Brain microvascular endothelial cell (primary cell): ENCODE measurements at regions not wholly inside any gene's neighbourhood (a gene's known extent, or its start where the extent isn't known, plus 50 kb on each side); places are given as distances from the start of the nearest gene placed in this dataset.

Experiments
- DNase-seq: peaks from one replicate; pipeline ENCODE4 v3.0.0-alpha.2; 2020
- H3K27ac ChIP-seq: fragments of 250-450 bp; sonication (Bioruptor Pico); 2 replicates; pipeline ENCODE4 v1.5.1; 2020; ENCODE audit warnings: mild to moderate bottlenecking, moderate library complexity
- H3K27me3 ChIP-seq: fragments of 250-450 bp; sonication (Bioruptor Pico); replicated peaks from 2 replicates; pipeline ENCODE4 v1.5.1; 2020; ENCODE audit warnings: mild to moderate bottlenecking
- H3K36me3 ChIP-seq: fragments of 250-450 bp; sonication (Bioruptor Pico); replicated peaks from 2 replicates; pipeline ENCODE4 v1.5.1; 2020; ENCODE audit warnings: mild to moderate bottlenecking
- H3K4me3 ChIP-seq: 2 replicates; pipeline ENCODE4 v1.5.1; 2011; ENCODE audit warnings: low read depth, mild to moderate bottlenecking, control low read depth, low read length, moderate library complexity
- in situ Hi-C: cut with HindIII; loops from 2 replicates; pipeline ENCODE4 v1.10.0; 2017; ENCODE audit warnings: low sequenced_read_pairs, low pct_ligation_motif_present
- TF ChIP-seq, protein P1 (sequence below): IDR thresholded peaks from 2 replicates; pipeline ENCODE4 v1.5.1; 2011; ENCODE audit warnings: low read depth, mild to moderate bottlenecking, moderate library complexity, low read length, control low read depth, inconsistent platforms; ENCODE audit errors: missing control alignments

DNA sequence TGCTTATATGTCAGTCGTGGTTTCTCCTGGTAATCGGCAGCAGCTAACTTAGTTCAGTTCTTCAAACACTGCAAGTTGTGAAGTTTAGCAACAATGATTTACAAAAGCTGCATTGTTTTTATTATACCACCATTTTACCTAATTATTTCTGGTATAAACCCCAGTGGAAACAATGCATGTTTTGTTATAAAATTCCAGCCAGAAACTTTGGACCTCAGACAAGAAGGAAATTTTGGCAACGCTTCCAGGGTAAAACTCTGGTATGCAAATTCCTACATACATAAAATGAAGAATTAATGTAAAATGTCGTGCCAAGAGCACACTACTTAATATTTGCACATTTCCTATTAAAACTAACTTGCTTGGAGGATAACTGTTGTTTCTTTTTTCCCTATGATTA lies 277.4 kb upstream of the LYZL1 start:
- Histone ChIP-seq H3K27me3 (no peaks in the 10 kb centered on the region), H3K36me3 (no peaks in the 10 kb centered on the region), H3K27ac (no peak overlapping the region), H3K4me3 (no peak overlapping the region)
- no peak for DNase-seq
- in situ Hi-C loops: no loop called here
- TF ChIP-seq, protein P1, sequence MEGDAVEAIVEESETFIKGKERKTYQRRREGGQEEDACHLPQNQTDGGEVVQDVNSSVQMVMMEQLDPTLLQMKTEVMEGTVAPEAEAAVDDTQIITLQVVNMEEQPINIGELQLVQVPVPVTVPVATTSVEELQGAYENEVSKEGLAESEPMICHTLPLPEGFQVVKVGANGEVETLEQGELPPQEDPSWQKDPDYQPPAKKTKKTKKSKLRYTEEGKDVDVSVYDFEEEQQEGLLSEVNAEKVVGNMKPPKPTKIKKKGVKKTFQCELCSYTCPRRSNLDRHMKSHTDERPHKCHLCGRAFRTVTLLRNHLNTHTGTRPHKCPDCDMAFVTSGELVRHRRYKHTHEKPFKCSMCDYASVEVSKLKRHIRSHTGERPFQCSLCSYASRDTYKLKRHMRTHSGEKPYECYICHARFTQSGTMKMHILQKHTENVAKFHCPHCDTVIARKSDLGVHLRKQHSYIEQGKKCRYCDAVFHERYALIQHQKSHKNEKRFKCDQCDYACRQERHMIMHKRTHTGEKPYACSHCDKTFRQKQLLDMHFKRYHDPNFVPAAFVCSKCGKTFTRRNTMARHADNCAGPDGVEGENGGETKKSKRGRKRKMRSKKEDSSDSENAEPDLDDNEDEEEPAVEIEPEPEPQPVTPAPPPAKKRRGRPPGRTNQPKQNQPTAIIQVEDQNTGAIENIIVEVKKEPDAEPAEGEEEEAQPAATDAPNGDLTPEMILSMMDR: no peak

DNA sequence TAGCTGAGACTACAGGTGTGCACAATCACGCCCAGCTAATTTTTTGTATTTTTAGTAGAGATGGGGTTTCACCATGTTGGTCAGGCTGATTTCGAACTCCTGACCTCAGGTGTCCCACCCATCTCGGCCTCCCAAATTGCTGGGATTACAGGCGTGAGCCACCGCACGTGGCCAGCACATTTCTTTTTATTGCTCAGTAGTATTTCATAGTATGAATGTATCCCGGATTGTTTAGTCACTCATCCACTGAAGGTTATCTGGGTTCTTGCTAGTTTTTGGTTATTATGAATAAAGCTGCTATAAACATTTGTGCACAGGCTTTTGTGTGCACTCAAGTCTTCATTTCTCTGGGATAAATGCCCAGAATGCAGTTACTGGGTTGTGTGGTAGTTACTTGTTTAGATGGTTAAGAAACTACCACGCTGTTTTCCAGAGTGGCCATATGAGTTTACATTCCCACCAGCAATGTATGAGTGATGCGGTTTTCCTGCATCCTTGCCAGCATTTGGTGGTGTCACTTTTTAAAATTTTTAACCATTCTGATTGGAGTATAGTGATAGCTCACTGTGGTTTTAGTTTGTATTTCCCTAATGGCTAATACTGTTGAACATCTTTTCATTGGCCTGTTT lies 275.8 kb upstream of the LYZL1 start:
- TF ChIP-seq, protein P1: no peak
- in situ Hi-C loops: no loop called here
- no peaks in the 10 kb centered on the region for H3K36me3 ChIP-seq
- H3K4me3 ChIP-seq: no peak overlapping the region
- H3K27ac ChIP-seq: no peak overlapping the region
- no peaks in the 10 kb centered on the region for H3K27me3 ChIP-seq
- DNase-seq: no peak

DNA sequence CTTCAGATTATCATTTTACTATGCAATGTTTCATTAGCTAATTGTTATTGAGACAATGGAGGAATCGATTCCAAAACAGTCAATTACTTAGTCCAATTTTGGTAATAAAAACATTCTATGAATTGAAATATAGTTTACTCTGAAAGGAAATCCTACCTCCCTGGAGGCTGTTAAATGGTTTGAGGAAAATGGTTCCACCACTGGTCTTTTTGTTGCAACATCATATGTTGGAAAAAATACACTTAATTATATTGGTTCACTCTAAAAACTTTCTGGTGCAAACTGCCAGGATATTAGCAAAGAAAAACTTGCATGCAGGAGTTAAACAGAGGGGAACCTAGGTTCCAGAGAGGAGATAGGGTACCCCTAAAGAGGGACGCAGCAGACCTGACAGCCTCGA lies 267.3 kb upstream of the LYZL1 start:
- TF ChIP-seq, protein P1: no peak
- Histone ChIP-seq H3K36me3 (no peaks in the 10 kb centered on the region), H3K27ac (no peak overlapping the region), H3K4me3 (no peak overlapping the region), H3K27me3 (no peaks in the 10 kb centered on the region)
- in situ Hi-C loops: no loop called here
- no peak for DNase-seq

- in situ Hi-C loops: no loop called here
- TF ChIP-seq, protein P1: no peak
- no peak for DNase-seq
These were observed 266.4 kb upstream of the LYZL1 start for GRCh38 chr10:29022513-29022912.

GRCh38 chr10:29023678-29024077 lies 265.2 kb upstream of the LYZL1 start:
- no peaks in the 10 kb centered on the region for H3K27me3 ChIP-seq
- TF ChIP-seq, protein P1: no peak
- no peaks in the 10 kb centered on the region for H3K36me3 ChIP-seq
- in situ Hi-C loops: no loop called here
- no peak for DNase-seq
- no peak overlapping the region for H3K4me3 ChIP-seq
- no peak overlapping the region for H3K27ac ChIP-seq

More at GRCh38 chr10:29022513-29022912, 266.4 kb upstream of the LYZL1 start:
- Histone ChIP-seq H3K36me3 (no peaks in the 10 kb centered on the region), H3K27ac (no peak overlapping the region), H3K27me3 (no peaks in the 10 kb centered on the region), H3K4me3 (no peak overlapping the region)
